Spinal cord (tissue), 9 donors: ENCODE measurements at regions not wholly inside any gene's neighbourhood (a gene's known extent, or its start where the extent isn't known, plus 50 kb on each side); places are given as distances from the start of the nearest gene placed in this dataset.
"Not testable (repeated sequence)": the region's sequence is repeated elsewhere in the genome, so short reads cannot be mapped to it uniquely, and the experiment has no call there.

Experiments
- DNase-seq, 6 donors: peaks; one replicate each; pipeline versions ENCODE4 v3.0.0 to v3.0.0-alpha.2; 2013 to 2015; ENCODE audit warnings: low spot score in 6 of 6, low read depth in 4 of 6
- H3K27ac ChIP-seq: one replicate; pipeline ENCODE4 v1.5.1; 2013; ENCODE audit warnings: low read depth, low read length, control low read depth
- H3K27me3 ChIP-seq: one replicate; pipeline ENCODE4 v1.6.1; 2013; ENCODE audit warnings: low read length; ENCODE audit not compliant: control insufficient read depth, insufficient read depth
- H3K36me3 ChIP-seq: one replicate; pipeline ENCODE4 v1.6.1; 2013; ENCODE audit warnings: low read length; ENCODE audit not compliant: control insufficient read depth, insufficient read depth
- H3K4me1 ChIP-seq: one replicate; pipeline ENCODE4 v1.6.1; 2013; ENCODE audit warnings: low read length; ENCODE audit not compliant: control insufficient read depth, insufficient read depth
- H3K4me3 ChIP-seq: one replicate; pipeline ENCODE4 v1.5.1; 2013; ENCODE audit warnings: low read depth, low read length, control low read depth
- H3K9me3 ChIP-seq: one replicate; pipeline ENCODE4 v1.6.1; 2013; ENCODE audit warnings: low read length; ENCODE audit not compliant: control insufficient read depth, insufficient read depth
- WGBS: methylation state at CpG from one replicate; pipeline ENCODE4 v1.1.5; 2013; ENCODE audit warnings: missing lambda C conversion rate; ENCODE audit not compliant: insufficient coverage; 5-methylcytosine and 5-hydroxymethylcytosine counted together
- donor health status: healthy.

GRCh38 chr3:165653130-165653778 is 184.0 kb downstream of the BCHE start:
- 71% methylated on average over 1 of the region's 1 CpG for WGBS
- Histone ChIP-seq H3K4me1 (no peaks in the 10 kb centered on the region), H3K27me3 (no peaks in the 10 kb centered on the region), H3K4me3 (no peak overlapping the region), H3K27ac (no peak overlapping the region), H3K9me3 (no peaks in the 10 kb centered on the region), H3K36me3 (no peaks in the 10 kb centered on the region)
- DNase-seq: no peak

- not testable (repeated sequence) for H3K36me3 ChIP-seq, H3K4me3 ChIP-seq, H3K27ac ChIP-seq, H3K9me3 ChIP-seq, H3K4me1 ChIP-seq, H3K27me3 ChIP-seq, DNase-seq
- WGBS: 95% methylated on average over 30 of the region's 30 CpGs
Measured at GRCh38 chr3:165649282-165649681, 187.9 kb downstream of the BCHE start.

DNA sequence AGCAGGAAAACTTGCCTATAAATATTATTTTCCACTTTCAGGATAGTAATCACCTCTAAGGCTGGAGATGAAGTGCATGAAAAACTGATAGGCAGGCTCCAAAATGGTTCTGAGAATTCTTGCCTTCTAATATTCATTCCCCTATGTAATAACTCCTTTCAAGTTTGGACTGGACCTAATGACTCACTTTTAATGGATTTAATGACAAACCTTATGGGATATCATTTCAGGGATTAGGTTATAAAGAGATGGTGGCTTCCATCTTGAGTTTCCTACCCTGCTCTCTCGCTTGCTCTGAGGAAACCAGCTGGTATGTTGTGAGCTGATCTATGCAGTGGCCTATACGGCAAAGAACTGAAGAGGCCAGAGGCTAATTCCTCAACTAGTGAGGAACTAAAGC is 192.0 kb downstream of the BCHE start:
- Histone ChIP-seq H3K36me3 (no peaks in the 10 kb centered on the region), H3K4me3 (no peak overlapping the region), H3K4me1 (no peaks in the 10 kb centered on the region), H3K9me3 (peaks cover 3% of the 10 kb centered on the region), H3K27me3 (no peaks in the 10 kb centered on the region), H3K27ac (no peak overlapping the region)
- WGBS: 100% methylated on average over 1 of the region's 2 CpGs
- DNase-seq: no peak

GRCh38 chr3:165644331-165644730 is 192.9 kb downstream of the BCHE start:
- no peaks in the 10 kb centered on the region for H3K27me3 ChIP-seq
- peaks cover 3% of the 10 kb centered on the region for H3K9me3 ChIP-seq
- no peaks in the 10 kb centered on the region for H3K36me3 ChIP-seq
- no peak overlapping the region for H3K4me3 ChIP-seq
- no CpG with 5 or more reads among the region's 1 CpG for WGBS
- no peaks in the 10 kb centered on the region for H3K4me1 ChIP-seq
- H3K27ac ChIP-seq: no peak overlapping the region
- no peak for DNase-seq

DNA sequence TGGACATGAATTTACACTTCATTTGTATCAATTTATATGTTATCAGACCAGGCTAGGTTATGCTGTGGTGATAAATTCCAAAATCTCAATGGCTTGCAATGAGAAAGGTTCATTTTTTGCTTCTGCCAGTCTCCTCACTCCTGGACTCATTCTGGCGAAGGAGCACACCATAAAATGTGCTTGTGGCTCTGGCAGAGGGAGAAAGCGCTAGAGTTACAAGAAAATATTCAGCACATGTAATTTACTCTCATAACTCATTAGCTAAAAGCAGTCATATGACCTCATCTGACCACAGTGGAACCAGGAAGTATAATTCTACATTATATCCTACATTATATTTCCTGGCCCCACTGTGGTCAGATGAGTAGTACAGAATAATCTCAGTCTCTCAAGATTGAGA is 193.8 kb downstream of the BCHE start:
- no peaks in the 10 kb centered on the region for H3K4me1 ChIP-seq
- H3K27ac ChIP-seq: no peak overlapping the region
- 100% methylated on average over 1 of the region's 2 CpGs for WGBS
- H3K9me3 ChIP-seq: peaks cover 3% of the 10 kb centered on the region
- H3K27me3 ChIP-seq: no peaks in the 10 kb centered on the region
- H3K4me3 ChIP-seq: no peak overlapping the region
- no peak for DNase-seq
- H3K36me3 ChIP-seq: no peaks in the 10 kb centered on the region

GRCh38 chr3:165642761-165643420 is 194.3 kb downstream of the BCHE start:
- H3K4me1 ChIP-seq: no peaks in the 10 kb centered on the region
- H3K27ac ChIP-seq: no peak overlapping the region
- H3K36me3 ChIP-seq: no peaks in the 10 kb centered on the region
- no peak overlapping the region for H3K4me3 ChIP-seq
- peaks cover 3% of the 10 kb centered on the region for H3K9me3 ChIP-seq
- DNase-seq: peak in 4 of 6 donors; percentile 3 to 81 (median 34)
- no peaks in the 10 kb centered on the region for H3K27me3 ChIP-seq
- WGBS: 63% methylated on average over 1 of the region's 4 CpGs

DNA sequence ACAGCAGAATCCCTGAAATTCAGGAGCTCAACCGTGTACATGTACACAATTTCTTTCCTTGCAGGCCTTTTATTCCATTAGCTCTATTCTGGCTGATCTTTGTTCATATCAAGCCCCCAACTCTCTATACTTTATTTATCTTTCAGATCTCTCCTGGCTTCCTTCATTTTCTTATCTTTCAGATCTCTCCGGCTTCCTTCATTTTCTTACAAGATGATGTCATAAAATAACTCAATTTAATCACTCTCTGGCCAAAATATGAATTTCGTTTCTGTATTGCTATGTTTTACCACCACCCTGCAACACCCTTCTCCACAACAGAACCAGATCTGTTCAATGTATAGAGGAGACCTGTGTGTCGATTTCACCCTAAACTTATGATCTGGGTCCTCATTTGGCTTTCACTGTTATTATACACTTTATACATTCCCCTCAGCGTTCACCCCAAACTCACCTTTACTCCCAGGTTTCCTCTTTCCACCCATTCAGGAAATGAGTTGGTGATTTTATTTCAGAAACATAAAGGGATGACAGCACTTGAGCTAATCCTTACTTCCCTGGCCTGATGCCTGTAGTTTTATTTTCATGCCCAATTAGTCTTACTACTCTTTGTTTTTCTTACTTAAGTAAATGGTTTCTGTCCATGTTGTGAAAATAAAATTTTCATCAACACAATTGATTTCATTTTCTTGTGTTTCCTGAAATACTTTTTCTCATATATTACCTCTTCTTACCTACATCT is 195.5 kb downstream of the BCHE start:
- Histone ChIP-seq H3K27me3 (no peaks in the 10 kb centered on the region), H3K4me1 (no peaks in the 10 kb centered on the region), H3K27ac (no peak overlapping the region), H3K9me3 (peaks cover 3% of the 10 kb centered on the region), H3K4me3 (no peak overlapping the region), H3K36me3 (no peaks in the 10 kb centered on the region)
- WGBS: 91% methylated on average over 3 of the region's 5 CpGs
- DNase-seq: no peak

DNA sequence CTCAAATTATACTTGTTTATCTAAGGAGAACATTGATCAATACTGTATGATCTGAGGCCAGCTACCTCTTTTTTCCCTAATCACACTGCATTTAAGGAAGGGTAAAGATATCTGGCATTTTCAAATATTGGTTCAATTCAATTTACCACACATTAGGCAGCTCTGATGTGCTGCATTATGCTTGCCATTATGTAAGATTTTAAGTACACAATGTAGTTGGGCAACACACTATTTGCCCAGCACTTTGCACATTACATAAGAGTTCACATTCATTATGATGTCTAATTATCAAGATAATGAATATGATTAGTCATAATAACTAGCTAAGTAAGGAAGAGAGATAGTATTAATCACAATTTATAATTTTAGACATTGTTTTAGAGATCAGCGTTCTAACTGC is 196.3 kb downstream of the BCHE start:
- Histone ChIP-seq H3K4me1 (no peaks in the 10 kb centered on the region), H3K9me3 (peaks cover 3% of the 10 kb centered on the region), H3K36me3 (no peaks in the 10 kb centered on the region), H3K27ac (no peak overlapping the region), H3K4me3 (no peak overlapping the region), H3K27me3 (no peaks in the 10 kb centered on the region)
- DNase-seq: no peak
- no CpG with 5 or more reads among the region's 1 CpG for WGBS

GRCh38 chr3:165640031-165640430 is 197.2 kb downstream of the BCHE start:
- H3K4me3 ChIP-seq: no peak overlapping the region
- H3K9me3 ChIP-seq: no peaks in the 10 kb centered on the region
- H3K27ac ChIP-seq: no peak overlapping the region
- no peak for DNase-seq
- H3K36me3 ChIP-seq: no peaks in the 10 kb centered on the region
- H3K4me1 ChIP-seq: no peaks in the 10 kb centered on the region
- no CpG with 5 or more reads among the region's 1 CpG for WGBS
- H3K27me3 ChIP-seq: no peaks in the 10 kb centered on the region

GRCh38 chr3:165638034-165638433 is 199.2 kb downstream of the BCHE start:
- Histone ChIP-seq H3K36me3 (no peaks in the 10 kb centered on the region), H3K9me3 (no peaks in the 10 kb centered on the region), H3K4me1 (no peaks in the 10 kb centered on the region), H3K27ac (no peak overlapping the region), H3K4me3 (no peak overlapping the region), H3K27me3 (no peaks in the 10 kb centered on the region)
- DNase-seq: no peak
- WGBS: 92% methylated on average over 5 of the region's 6 CpGs
